NCI-H128 (cell line): ENCODE measurements at regions not wholly inside any gene's neighbourhood (a gene's known extent, or its start where the extent isn't known, plus 50 kb on each side); places are given as distances from the start of the nearest gene placed in this dataset.

Source experiments
- DNase-seq: peaks from one replicate; lab custom pipeline; 2025; ENCODE audit not compliant: unreplicated experiment; lab: John Stamatoyannopoulos, UW

DNA sequence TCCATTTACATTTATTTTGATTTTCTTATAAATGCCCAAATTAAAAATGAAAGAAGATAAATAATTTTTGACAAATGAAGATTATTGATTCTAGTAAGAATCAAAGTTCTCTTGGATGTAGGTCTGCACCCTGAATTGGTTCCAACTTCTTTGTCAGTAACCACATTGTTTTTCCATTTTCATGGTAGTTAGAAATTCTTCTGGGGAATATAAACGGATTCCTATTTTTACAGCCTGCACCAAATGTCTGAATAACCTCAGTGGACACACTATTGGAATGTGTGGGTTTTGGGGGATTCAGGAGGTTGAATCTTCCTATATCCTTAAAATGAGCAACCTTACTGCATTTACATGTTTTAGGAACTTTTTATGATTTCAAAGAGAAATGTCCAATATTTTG is 1085.3 kb upstream of the MAP3K7 start:
- DNase-seq, result no peak

DNA sequence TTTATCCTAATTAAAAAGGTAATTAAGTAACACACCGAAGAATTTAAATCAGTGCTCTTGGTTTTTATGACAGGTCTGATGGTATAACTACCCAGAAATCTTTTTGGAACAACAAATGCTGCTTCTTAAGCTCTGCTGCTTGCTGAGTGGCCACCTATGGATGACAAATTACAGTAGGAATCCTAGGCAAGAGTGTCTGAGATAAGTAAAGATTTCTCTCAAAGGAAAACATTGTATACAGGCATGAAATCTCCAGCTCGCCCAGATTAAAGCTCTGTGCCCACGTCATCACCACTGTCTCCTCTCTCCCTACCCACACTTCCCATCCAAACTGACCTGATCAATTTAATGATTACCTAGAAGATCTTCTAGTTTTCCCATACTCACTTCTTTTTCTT is 1083.0 kb upstream of the MAP3K7 start:
- DNase-seq, result no peak

GRCh38 chr6:91669154-91669870 is 1082.4 kb upstream of the MAP3K7 start:
- peak; percentile 45 for DNase-seq

DNA sequence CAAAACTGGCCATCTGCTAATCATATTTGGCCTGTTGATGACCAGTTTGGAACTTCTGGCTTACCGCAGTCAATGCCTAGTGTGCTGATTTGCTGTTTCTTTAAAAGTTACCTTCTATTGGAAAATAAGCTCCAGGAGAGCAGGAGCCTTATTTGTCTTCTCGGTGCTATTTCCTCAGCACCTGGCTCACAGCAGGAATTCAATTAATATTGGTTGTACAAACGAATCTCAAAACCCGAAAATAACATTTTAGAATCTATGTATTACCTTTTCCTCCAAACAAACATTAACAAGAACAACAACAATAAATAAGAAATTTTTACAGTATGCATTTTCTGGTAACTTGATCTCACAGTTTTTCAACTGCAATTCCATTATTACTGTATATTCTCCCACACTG is 1080.7 kb upstream of the MAP3K7 start:
- DNase-seq, result no peak

DNA sequence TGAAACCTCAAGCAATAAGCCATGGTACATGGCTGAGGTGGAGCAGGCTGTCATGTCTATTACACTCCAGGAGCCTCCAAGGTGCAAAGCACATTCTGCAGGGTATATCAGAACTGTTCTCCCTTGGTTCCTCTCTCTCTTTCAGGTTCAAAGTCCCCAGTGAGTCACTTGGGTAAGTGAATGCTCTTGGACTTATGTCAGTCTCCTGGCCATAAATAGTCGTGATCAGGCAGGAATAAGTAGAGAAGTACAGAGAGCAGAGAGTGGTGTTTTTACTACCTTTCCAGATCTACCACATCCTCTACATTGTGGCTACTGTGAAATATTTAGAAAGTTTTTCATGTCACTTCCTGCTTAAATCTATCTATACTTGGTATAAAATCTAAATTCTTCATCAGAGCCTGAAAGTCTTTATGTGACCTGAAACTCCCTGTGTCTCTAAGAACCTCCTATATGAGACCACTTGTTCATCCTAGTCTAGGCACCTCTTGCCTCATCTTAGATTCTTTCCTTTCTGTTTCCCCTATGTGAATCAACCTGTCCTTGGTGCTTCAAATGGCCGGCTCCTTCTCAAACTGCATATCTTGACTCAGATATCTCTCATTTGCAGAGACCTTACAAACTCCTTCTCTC is 1077.6 kb upstream of the MAP3K7 start:
- no peak for DNase-seq

DNA sequence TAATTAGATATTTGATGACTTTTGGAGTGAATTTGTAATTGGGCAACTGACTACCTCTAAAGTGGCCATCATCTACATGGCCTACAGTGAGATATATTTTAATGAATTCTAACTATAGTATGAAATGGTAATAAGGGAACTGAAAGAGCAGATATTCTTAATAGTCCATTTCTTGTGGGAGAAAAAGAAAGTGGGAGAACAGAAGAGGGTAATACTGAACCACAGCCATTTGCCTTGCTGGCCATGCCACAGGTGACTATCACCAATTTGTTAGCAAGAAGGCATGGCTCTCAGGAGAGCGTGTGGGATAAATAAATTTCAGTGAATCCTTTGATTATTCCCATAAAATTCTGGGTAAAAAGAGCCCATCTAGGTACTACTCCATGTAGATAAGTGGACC is 1074.0 kb upstream of the MAP3K7 start:
- DNase-seq, result no peak

DNA sequence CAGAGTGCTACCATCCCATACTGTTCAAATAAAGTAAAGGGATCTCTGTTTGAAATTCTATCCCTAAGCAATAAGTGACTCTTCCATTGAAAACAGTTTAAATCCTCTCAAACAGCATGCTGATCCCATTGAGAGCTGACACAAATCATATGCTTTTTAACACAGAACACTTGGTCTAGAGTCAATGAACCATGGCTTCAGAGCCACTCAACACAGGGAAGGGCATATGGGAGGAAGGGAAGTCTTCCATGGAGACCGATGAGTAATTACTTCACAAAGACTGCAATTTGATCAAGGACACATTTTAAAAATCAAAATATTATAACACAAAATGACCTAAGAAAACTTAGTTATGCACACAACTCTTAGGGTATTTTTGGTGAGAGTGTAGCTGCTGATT is 1073.0 kb upstream of the MAP3K7 start:
- DNase-seq, result peak; percentile 72

DNA sequence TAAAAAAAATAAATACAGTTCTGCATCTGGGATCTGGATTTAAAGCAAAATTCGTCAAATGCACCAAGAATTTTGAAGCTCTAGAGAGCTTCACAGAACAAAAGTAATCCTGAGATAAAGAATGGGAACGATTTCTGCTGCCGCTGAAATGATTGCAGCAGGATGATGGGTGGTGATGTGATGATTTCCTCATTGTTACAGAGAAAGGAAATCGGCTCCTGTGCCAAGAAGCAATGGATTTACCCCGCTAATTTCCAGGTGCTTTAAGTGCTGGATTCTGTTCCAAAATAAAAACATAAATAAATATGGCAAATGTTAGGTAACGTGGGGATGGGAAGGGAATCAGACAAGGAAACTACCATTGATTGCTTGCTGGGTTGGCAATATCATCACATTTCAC is 1067.9 kb upstream of the MAP3K7 start:
- DNase-seq, result no peak

DNA sequence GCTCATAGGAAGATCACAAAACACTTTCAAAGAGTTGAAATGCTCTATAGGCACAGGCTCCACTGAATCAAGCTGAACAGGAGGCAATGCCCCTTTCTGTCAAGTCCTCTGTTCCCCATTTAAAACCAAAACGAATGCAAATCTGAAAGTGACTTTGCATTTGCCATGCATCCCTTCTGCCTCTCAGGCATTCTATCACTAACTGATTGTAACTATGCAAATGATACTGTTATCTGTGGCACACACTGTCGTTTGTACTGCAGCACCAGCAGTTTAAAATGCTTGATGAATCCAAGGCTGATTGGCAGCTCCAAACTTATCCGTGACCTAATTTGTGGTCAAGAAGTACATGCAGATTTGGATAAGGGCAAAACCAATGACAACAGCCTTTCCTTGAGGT is 1067.5 kb upstream of the MAP3K7 start:
- no peak for DNase-seq

DNA sequence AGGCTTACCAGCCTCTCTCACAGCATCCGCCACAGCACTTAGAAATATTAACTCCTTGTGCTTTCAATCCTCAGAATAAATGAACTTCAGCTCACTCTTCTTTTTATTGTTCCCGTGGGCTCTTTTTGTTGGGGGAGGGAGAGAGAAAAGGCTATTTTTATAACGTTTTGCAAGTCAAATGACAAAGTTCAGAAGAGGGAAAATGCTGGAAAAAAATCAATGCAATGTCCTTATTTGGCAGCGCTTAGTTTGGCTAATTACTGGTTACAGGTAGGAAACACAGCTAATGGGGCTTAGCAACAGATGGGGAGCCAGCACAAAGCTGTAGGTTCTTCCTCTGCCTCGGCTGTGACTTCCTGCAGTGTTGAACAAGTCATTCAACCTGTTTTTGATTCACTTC is 1067.0 kb upstream of the MAP3K7 start:
- DNase-seq, result peak; percentile 29

DNA sequence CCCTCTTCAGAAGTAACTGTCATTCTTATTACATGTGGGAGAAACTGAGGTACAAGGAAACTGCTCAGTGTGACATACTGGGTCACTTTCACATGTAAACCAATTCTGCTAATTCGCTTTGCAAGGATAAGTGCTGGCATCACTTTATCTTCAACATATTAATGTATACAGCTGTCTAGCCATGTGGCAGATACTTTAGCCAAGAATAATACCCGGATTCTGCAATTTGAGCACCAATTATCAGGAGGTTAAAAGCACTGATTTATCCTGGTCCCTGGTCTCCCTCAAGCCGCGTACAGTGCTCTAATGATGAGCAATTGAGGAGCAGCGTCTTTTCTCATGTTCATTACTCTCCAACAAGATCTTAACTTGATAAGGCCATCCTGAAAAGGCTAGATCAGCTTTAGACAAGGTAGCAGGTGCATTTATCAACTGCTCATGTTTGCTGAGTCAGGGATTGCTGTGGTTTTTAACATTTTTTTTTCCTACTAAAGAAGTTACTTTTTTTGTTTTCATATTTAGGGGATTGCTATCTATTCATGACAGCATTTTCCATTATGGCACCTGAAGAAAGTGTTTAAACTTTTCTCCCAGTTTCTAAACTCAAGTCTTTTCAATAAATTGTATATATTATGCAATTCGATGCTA is 1066.3 kb upstream of the MAP3K7 start:
- no peak for DNase-seq

- no peak for DNase-seq
These were observed 1059.8 kb upstream of the MAP3K7 start for GRCh38 chr6:91646649-91647048.

- DNase-seq, result no peak
These were observed 1058.9 kb upstream of the MAP3K7 start for GRCh38 chr6:91645811-91646210.

DNA sequence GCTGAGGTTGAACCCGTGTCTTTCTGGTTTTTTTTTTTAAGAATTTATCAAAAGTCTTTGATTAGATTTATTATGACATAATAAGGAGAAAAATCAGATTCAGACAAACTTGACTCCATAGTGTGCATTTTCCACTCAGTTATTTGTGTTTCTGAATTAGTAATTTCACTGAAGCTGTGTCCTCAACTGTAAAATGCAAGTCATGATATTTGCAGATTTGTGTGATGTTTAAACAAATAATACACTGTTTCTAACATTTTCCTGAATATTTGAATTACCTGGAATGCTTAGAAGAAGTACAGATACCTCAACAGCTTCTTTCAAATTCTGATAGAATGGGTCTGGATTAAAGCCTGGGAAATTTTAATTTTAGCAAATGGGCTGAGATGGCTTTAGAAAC is 1050.3 kb upstream of the MAP3K7 start:
- DNase-seq, result no peak

GRCh38 chr6:91634791-91635190 is 1047.9 kb upstream of the MAP3K7 start:
- no peak for DNase-seq

GRCh38 chr6:91633374-91634111 is 1046.7 kb upstream of the MAP3K7 start:
- no peak for DNase-seq

DNA sequence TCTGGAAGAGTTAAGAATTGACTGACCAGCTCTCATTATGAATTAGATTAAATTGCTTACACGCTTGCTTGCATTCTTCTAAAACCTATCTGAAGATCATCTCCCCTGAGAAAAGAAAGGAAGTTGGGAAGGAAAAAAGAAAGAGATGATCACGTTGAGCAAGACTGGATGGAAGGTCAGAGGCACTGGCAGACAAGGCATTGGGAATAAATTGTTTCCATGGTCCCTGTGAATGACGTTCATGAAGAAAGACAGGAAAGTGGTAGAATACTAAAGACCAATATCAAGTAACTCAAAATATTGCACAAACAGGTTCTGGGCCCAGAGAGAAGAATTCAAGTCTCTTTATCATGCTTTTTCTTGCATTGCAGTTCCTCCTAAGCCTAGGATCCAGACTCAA is 1045.4 kb upstream of the MAP3K7 start:
- no peak for DNase-seq

DNA sequence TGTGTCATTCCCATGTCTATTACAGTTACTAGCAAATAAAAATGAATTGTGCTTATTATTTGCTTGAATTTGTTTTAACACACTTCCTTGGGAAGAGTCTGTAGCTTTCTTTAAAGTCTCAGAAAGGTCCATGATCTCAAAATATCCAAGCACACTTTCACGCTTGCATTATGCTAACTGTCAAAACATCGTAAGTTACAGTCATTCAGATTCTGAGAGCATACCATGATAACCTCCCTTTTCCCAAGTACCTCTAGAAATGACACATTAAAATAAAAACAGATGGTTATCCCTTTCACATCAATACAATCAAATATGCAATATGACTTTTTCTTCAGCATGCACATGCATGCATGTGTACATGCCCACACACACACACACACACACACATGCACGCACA is 1044.4 kb upstream of the MAP3K7 start:
- DNase-seq, result no peak

DNA sequence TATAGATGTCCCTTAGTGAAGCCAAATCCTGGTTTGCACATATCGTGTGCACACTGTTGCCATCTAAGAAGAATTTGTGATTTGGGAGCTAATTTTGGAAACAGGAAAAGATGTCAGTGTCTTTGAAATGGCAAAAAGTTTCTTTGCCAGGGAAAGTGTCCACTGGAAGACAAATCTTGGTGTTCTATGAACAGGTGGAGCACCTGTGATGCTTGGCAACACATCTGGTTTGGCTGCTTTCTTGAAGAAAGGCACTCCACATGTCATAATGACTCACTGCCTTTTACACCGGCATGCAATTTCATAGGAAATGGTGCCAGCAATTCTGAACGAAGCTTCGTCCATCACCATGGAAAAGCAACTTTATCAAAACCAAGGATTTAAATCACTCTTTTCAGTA is 1040.0 kb upstream of the MAP3K7 start:
- no peak for DNase-seq

DNA sequence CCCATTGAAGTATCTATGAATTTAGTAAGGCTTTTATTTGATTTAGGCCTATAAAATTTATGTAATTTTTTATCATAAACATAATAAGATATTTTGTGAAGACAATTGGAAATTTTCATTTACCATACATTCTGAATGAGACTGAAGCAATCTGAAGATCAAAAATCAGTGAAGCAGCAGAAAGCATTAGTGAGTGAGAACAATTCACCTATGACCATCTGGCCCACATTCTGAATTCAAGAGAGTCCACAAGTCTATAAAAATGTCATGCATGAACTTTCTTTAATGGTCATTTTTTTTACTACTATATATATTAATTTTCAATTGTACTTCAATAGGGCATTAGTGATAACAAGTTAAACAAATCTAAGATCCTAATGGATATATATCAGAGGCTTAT is 1026.6 kb upstream of the MAP3K7 start:
- no peak for DNase-seq

DNA sequence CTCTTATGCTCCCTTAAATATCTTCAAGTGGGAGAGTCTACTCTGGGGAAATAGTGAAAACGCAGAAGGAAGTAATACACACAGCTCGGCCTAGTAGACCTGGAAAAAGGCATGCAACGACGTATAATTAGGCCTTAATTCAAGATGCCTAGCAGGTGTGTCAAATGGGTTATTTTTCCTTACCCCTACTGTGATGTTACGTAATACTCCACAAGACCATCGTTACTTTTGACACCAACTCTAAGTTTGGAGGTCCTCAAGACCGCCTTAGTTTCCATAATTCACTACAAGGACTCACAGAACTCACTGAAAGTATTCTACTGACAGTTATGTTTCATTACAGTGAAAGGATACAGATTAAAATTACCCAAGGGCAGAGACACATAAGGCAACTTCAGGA is 1024.3 kb upstream of the MAP3K7 start:
- no peak for DNase-seq

DNA sequence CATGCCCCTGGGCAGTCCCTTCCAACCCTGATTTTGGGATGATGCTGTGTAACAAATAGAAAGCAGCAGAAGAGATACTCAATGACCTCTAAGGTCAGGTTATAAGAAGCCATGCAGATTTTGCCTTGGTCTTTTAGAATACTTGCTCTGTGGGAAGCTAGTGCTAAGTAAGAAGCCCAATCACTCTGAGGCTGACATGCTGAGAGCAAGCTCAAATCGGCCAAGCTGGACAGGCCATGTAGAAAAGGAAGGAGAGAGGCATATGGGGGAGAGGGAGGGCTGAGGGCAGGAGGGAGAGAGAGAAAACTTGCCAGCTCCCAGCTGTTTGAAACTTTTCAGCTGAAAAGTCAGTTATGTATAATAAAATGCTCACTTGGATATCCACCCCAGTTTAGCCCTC is 1021.6 kb upstream of the MAP3K7 start:
- DNase-seq, result no peak
